HEK293T (cell line): ENCODE measurements at regions not wholly inside any gene's neighbourhood (a gene's known extent, or its start where the extent isn't known, plus 50 kb on each side); places are given as distances from the start of the nearest gene placed in this dataset.

ENCODE experiments used
- CTCF ChIA-PET: fragments of 350-600 bp; formaldehyde crosslinking; extraction: SDS; loops from one replicate; lab custom pipeline; 2021; ENCODE audit warnings: antibody characterized with exemption, inconsistent platforms; lab: Yijun Ruan, JAX
- POLR2A ChIA-PET: fragments of 350-600 bp; formaldehyde crosslinking; extraction: SDS; loops from one replicate; lab custom pipeline; 2020; ENCODE audit warnings: antibody characterized with exemption, inconsistent platforms; lab: Yijun Ruan, JAX
- DNase-seq: peaks from one replicate; pipeline ENCODE4 v3.0.0; 2012; ENCODE audit warnings: mixed read lengths; ENCODE audit errors: extremely low spot score
- ARNT ChIP-seq: fragments of 450-650 bp; IDR thresholded peaks from 2 replicates; pipeline ENCODE4 v1.6.1; 2017; ENCODE audit warnings: mild to moderate bottlenecking
- BHLHE40 ChIP-seq: fragments of 450-650 bp; IDR thresholded peaks from 2 replicates; pipeline ENCODE4 v1.6.1; 2016; ENCODE audit warnings: mild to moderate bottlenecking, moderate library complexity, borderline replicate concordance
- CTBP1 ChIP-seq: fragments of 450-650 bp; IDR thresholded peaks from 2 replicates; pipeline ENCODE4 v1.6.1; 2016; ENCODE audit warnings: borderline replicate concordance
- ELF4 ChIP-seq: fragments of 450-650 bp; IDR thresholded peaks from 2 replicates; pipeline ENCODE4 v1.6.1; 2017; ENCODE audit warnings: antibody characterized with exemption
- FOXA1 ChIP-seq: fragments of 450-650 bp; IDR thresholded peaks from 2 replicates; pipeline ENCODE4 v1.6.1; 2016; ENCODE audit warnings: mild to moderate bottlenecking
- FOXK2 ChIP-seq: fragments of 450-650 bp; IDR thresholded peaks from 2 replicates; pipeline ENCODE4 v1.6.1; 2016; ENCODE audit warnings: mild to moderate bottlenecking
- FOXM1 ChIP-seq: fragments of 450-650 bp; IDR thresholded peaks from 2 replicates; pipeline ENCODE4 v1.6.1; 2017; ENCODE audit warnings: mild to moderate bottlenecking, borderline replicate concordance
- HDGF ChIP-seq: fragments of 450-650 bp; IDR thresholded peaks from 2 replicates; pipeline ENCODE4 v1.6.1; 2017; ENCODE audit warnings: antibody characterized with exemption, borderline replicate concordance
- L3MBTL2 ChIP-seq: fragments of 450-650 bp; conservative IDR thresholded peaks from 2 replicates; pipeline ENCODE4 v1.6.1; 2016; ENCODE audit warnings: mild to moderate bottlenecking
- LEF1 ChIP-seq: fragments of 450-650 bp; IDR thresholded peaks from 2 replicates; pipeline ENCODE4 v1.6.1; 2017; ENCODE audit warnings: mild to moderate bottlenecking, borderline replicate concordance
- NFRKB ChIP-seq: fragments of 450-650 bp; IDR thresholded peaks from 2 replicates; pipeline ENCODE4 v1.6.1; 2016; ENCODE audit warnings: mild to moderate bottlenecking, moderate library complexity
- SP1 ChIP-seq: fragments of 450-650 bp; IDR thresholded peaks from 2 replicates; pipeline ENCODE4 v1.6.1; 2017
- SUZ12 ChIP-seq: fragments of 450-650 bp; IDR thresholded peaks from 2 replicates; pipeline ENCODE4 v1.6.1; 2016; ENCODE audit warnings: mild to moderate bottlenecking
- TARDBP ChIP-seq: fragments of 450-650 bp; IDR thresholded peaks from 2 replicates; pipeline ENCODE4 v1.6.1; 2016
- ZNF384 ChIP-seq: fragments of 450-650 bp; IDR thresholded peaks from 2 replicates; pipeline ENCODE4 v1.6.1; 2016
- TF ChIP-seq, protein P1 (sequence below): fragments of 450-650 bp; IDR thresholded peaks from 2 replicates; pipeline ENCODE4 v1.6.1; 2016

DNA sequence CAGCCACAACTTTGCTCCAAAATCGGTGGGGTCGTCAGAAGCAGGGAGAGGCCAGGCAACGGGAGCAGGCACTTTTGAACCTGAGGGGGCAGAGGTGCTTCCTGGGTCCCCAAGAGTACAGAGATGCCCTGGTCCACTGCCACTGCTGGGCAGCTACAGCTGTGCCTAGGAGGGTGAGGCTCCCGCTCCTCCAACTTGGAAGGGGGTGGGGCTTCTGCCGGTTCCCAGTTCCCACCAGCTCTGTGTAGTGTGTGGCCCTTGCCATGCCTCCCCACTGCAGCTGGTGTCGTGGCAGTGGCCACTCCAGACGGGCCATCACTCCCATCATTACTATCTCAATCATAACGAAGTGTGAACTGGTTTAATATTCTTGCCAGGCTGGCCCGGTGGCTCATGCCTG lies 1496.3 kb downstream of the PCDH7 start:
- DNase-seq: no peak
- no peak for TF ChIP-seq ZNF384
- TF ChIP-seq BHLHE40: no peak
- no peak for TF ChIP-seq CTBP1
- no peak for TF ChIP-seq HDGF
- no peak for TF ChIP-seq NFRKB
- TF ChIP-seq FOXM1: no peak
- TF ChIP-seq LEF1: no peak
- no peak for TF ChIP-seq FOXA1
- TF ChIP-seq FOXK2: no peak
- TF ChIP-seq ARNT: no peak
- ChIA-PET CTCF (no interaction called here), POLR2A (no interaction called here)

DNA sequence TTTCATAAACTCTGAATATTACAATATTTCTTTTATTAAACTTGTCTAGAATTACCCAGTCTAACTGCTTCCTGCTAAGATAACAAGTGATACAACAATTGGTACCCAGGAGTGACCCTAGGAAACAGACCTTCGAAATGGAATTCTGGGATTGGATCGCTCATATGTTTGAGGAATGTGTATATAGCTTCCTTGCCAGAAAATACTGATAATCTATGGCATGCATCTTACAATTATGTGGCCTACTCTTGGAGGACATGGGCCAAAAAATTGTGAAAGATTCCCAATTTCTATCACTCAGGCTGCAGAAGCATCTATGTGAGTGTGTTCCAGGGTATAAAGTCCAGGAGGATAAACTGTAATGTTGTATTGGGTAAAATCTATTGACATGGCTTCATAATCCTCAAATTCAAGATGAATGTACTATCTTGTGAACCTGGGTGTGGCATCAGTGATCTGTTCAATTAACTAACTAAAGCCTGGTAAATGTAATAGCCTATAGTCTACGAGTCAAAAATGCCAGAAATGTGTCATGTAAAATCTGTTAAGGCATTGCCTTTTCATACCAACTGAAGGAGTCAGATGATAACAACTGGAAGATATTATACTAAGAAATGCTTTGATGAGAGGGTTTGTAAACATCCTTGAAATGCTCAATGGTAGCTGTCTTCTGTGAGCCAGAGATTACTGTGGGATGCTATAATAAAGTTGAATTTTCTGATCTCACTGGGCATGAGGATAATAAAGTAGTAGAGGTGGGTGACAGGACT lies 1499.3 kb downstream of the PCDH7 start:
- CTCF ChIA-PET: no interaction called here
- TF ChIP-seq FOXM1 (no peak), L3MBTL2 (no peak)
- no peak for DNase-seq
- POLR2A ChIA-PET: no interaction called here

DNA sequence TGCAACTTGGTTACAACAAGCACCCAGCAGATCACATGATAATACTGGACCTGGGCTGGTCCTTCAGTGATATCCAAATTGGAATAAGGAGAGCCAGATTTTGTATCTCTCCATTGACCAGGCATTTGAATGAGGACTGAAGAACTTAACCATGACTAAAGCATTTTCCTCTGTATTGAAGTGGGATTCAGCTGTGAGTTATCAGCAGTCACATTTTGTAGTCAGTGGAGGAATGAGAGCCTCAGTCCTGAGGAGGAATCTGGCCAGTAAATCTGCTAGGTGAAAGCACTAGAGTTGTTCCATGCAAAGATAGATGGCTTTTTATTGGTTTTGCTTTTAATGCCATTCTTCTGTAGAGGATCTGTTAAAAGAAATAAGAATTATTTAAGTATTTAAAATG lies 1506.0 kb downstream of the PCDH7 start:
- no peak for DNase-seq
- ChIA-PET CTCF (no interaction called here), POLR2A (no interaction called here)
- TF ChIP-seq L3MBTL2 (no peak), CTBP1 (no peak), BHLHE40 (no peak), FOXK2 (no peak), FOXM1 (no peak), FOXA1 (no peak), ARNT (no peak), LEF1 (no peak)

DNA sequence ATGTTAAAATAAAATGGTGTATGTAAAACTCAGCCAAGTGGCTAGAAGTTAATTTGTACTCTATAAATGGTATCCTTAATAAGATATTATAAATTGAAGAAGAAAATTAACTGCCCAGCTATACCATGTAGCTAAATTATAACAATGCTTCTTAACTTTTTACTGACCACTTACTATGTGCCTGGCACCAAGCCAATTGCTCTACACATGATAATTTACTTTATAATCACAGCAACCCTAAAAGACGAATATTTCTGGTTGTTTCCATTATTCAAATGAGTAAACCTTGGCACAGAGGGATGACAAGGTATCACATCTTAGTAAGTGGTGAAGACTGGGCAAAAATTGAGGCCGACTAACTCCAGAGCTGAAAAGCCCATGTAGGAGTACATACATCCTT lies 1506.6 kb downstream of the PCDH7 start:
- no peak for TF ChIP-seq FOXK2
- no peak for TF ChIP-seq TARDBP
- no peak for TF ChIP-seq L3MBTL2
- no peak for TF ChIP-seq FOXA1
- TF ChIP-seq, protein P1, sequence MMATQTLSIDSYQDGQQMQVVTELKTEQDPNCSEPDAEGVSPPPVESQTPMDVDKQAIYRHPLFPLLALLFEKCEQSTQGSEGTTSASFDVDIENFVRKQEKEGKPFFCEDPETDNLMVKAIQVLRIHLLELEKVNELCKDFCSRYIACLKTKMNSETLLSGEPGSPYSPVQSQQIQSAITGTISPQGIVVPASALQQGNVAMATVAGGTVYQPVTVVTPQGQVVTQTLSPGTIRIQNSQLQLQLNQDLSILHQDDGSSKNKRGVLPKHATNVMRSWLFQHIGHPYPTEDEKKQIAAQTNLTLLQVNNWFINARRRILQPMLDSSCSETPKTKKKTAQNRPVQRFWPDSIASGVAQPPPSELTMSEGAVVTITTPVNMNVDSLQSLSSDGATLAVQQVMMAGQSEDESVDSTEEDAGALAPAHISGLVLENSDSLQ: no peak
- no peak for TF ChIP-seq LEF1
- TF ChIP-seq ARNT: no peak
- TF ChIP-seq BHLHE40: no peak
- no peak for TF ChIP-seq ELF4
- no peak for TF ChIP-seq HDGF
- ChIA-PET POLR2A (no interaction called here), CTCF (no interaction called here)
- DNase-seq: no peak

DNA sequence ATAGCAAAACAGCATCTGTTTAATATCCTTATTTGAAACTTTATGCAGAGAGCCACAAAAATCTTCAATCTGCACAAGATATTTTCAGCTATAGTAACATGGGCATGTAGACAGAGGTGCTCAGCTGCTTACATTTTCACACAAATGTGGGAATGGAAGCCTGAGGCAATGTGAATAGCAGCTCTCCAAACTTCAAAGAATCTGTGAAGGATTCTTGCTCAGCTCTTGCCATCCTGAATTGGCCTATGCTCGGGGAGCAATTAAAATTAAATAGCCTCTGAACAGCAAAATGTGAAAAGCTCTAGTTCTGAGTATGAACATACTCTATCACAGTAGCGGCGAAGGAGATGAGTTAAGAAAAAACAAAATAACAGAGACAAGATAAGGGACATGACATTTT lies 1523.8 kb downstream of the PCDH7 start:
- ChIA-PET POLR2A (no interaction called here), CTCF (no interaction called here)
- TF ChIP-seq ARNT: no peak
- no peak for DNase-seq

DNA sequence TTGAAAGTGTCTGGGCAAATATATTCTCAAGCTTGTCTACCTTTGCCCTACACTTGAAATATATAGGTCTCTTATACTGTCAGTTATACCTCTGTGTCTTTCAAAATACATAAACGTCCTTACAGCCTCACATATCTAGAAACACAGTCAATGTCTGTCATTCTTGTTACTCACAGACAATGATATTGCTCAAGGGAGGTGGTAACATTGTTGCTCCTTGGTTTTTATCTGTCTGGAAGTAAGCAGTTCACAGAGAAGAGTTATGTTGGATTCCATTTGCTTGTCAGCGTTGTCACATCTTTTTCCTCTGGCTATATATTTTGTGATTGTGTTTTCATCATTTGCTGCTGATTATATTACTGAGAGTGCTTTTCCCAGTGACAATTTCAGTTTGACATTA lies 1528.9 kb downstream of the PCDH7 start:
- ChIA-PET CTCF (no interaction called here), POLR2A (no interaction called here)
- no peak for TF ChIP-seq NFRKB
- TF ChIP-seq ELF4: no peak
- no peak for TF ChIP-seq FOXM1
- no peak for TF ChIP-seq SUZ12
- TF ChIP-seq FOXK2: no peak
- TF ChIP-seq FOXA1: no peak
- TF ChIP-seq, protein P1: no peak
- TF ChIP-seq L3MBTL2: no peak
- TF ChIP-seq BHLHE40: no peak
- no peak for TF ChIP-seq CTBP1
- no peak for TF ChIP-seq ARNT
- no peak for TF ChIP-seq HDGF
- TF ChIP-seq LEF1: no peak
- TF ChIP-seq TARDBP: no peak
- TF ChIP-seq ZNF384: no peak
- TF ChIP-seq SP1: no peak
- no peak for DNase-seq

DNA sequence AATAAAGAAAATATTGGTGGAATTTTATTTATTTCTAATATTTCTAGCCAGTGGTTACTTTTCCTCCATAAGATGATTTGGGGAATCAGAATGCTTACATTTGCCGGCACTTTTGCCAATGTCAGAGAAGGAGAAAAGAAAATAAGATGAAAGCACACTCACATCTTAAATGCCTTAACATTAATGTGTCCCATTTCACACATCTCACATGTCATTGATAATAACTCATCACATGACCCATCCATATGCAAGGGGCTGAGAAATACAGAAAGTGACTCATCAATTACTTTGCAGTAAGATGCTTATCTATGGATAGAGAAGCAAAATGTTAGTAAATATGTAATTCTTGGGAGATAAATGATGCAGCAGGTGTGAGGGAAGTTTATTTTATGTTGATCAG lies 1531.0 kb downstream of the PCDH7 start:
- POLR2A ChIA-PET: no interaction called here

DNA sequence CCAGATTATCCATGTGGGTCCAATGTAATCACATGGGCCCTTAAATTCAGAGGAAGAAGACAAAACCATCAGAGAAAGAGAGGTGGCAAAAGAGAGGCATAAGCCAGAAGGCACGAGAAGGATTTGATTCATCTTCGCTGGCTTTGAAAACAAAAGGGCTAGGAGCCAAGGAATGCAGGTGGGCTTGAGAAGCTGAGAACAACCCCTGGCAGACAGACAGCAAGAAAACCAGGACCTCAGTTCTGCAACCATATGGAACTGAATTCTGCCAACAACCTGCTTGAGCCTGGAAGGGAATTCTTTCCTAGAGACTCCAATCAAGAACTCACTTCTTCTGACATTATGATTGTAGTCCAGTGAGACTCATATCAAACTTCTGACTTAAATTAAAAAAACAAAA lies 1531.8 kb downstream of the PCDH7 start:
- TF ChIP-seq, protein P1: no peak
- TF ChIP-seq LEF1 (no peak), L3MBTL2 (no peak), BHLHE40 (no peak), HDGF (no peak), CTBP1 (no peak), FOXK2 (no peak), SP1 (no peak), FOXA1 (no peak), NFRKB (no peak), ARNT (no peak)
- CTCF ChIA-PET: no interaction called here
- DNase-seq: no peak
- POLR2A ChIA-PET: no interaction called here

More for the DNA sequence above, 1531.0 kb downstream of the PCDH7 start:
- DNase-seq: no peak
- CTCF ChIA-PET: no interaction called here
- no peak for TF ChIP-seq LEF1
- no peak for TF ChIP-seq TARDBP
